ENCODE measurements at regions not wholly inside any gene's neighbourhood (a gene's known extent, or its start where the extent isn't known, plus 50 kb on each side); places are given as distances from the start of the nearest gene placed in this dataset.
A peak's percentile ranks its signal among the peaks of the same experiment; 100 is the strongest.
"Not testable (repeated sequence)": the region's sequence is repeated elsewhere in the genome, so short reads cannot be mapped to it uniquely, and the experiment has no call there.

- no CpG with 5 or more reads among the region's 78 CpGs for WGBS (ENCODE audit: low lambda C conversion rate)
- FAIRE-seq; H3K4me2 ChIP-seq (ENCODE audit: low read depth, low read length); H3K4me1 ChIP-seq (ENCODE audit: insufficient read depth, low read length); CTCF ChIA-PET (ENCODE audit: low intra/inter-chr PET ratio, low total read pairs); intact Hi-C loops (cut with micrococcal nuclease; ENCODE audit: unreplicated experiment); H4K20me1 ChIP-seq (ENCODE audit: insufficient read depth, low read length); H2AFZ ChIP-seq (ENCODE audit: low read length); H3K36me3 ChIP-seq (replicated peaks in 1 of 2; ENCODE audit: control insufficient read depth in 1 of 2, insufficient read depth in 2 of 2, low read length in 2 of 2); DNase-seq (ENCODE audit: low spot score); H3K27me3 ChIP-seq (ENCODE audit: control insufficient read depth in 1 of 2, insufficient read depth in 2 of 2, low read length in 2 of 2); H3K9ac ChIP-seq (ENCODE audit: insufficient read depth, low read depth, low read length); ATAC-seq; in situ Hi-C loops (cut with HindIII; ENCODE audit: extremely low pct_ligation_motif_present, low pct_unique_long_range_greater_than_20kb); H3K27ac ChIP-seq (ENCODE audit: extremely low read length, insufficient read depth, low read length); H3K9me3 ChIP-seq (ENCODE audit: low read length); POLR2A ChIA-PET; H3K79me2 ChIP-seq (ENCODE audit: insufficient read depth, low read length); BruUV-seq (replicated peaks): not testable (repeated sequence)
- H3K4me3 ChIP-seq (replicated peaks in 1 of 3; ENCODE audit: insufficient read depth in 1 of 3, low read depth in 2 of 3, low read length in 3 of 3): peak overlapping the region in 1 of 3 experiments; percentile 28; a peak in 3 of 6 replicates
- TF ChIP-seq HNRNPLL (IDR thresholded peaks at IDR 0.05; ENCODE audit: low read depth, low read length, poor library complexity, severe bottlenecking): peak; percentile 71
These were observed 73.7 kb upstream of the NBPF8 start for GRCh38 chr1:120340838-120341751.

- intact Hi-C loops (cut with micrococcal nuclease; ENCODE audit: unreplicated experiment); H3K27ac ChIP-seq (ENCODE audit: extremely low read length, insufficient read depth, low read length); H3K4me3 ChIP-seq (replicated peaks in 1 of 3; ENCODE audit: insufficient read depth in 1 of 3, low read depth in 2 of 3, low read length in 3 of 3); FAIRE-seq; H3K9ac ChIP-seq (ENCODE audit: insufficient read depth, low read depth, low read length); ATAC-seq; H4K20me1 ChIP-seq (ENCODE audit: insufficient read depth, low read length); DNase-seq (ENCODE audit: low spot score); H3K27me3 ChIP-seq (ENCODE audit: control insufficient read depth in 1 of 2, insufficient read depth in 2 of 2, low read length in 2 of 2); BruUV-seq (replicated peaks); H3K4me2 ChIP-seq (ENCODE audit: low read depth, low read length); H3K4me1 ChIP-seq (ENCODE audit: insufficient read depth, low read length); H3K36me3 ChIP-seq (replicated peaks in 1 of 2; ENCODE audit: control insufficient read depth in 1 of 2, insufficient read depth in 2 of 2, low read length in 2 of 2); in situ Hi-C loops (cut with HindIII; ENCODE audit: extremely low pct_ligation_motif_present, low pct_unique_long_range_greater_than_20kb); H2AFZ ChIP-seq (ENCODE audit: low read length); POLR2A ChIA-PET; H3K79me2 ChIP-seq (ENCODE audit: insufficient read depth, low read length); H3K9me3 ChIP-seq (ENCODE audit: low read length); CTCF ChIA-PET (ENCODE audit: low intra/inter-chr PET ratio, low total read pairs): not testable (repeated sequence)
- WGBS (ENCODE audit: low lambda C conversion rate): no CpG with 5 or more reads among the region's 2 CpGs
These were observed 99.1 kb upstream of the NBPF8 start for GRCh38 chr1:120315738-120316137.

GRCh38 chr1:120311930-120312329 is 102.9 kb upstream of the NBPF8 start:
- H3K79me2 ChIP-seq (ENCODE audit: insufficient read depth, low read length); H3K9me3 ChIP-seq (ENCODE audit: low read length); H3K9ac ChIP-seq (ENCODE audit: insufficient read depth, low read depth, low read length); POLR2A ChIA-PET; H3K4me3 ChIP-seq (replicated peaks in 1 of 3; ENCODE audit: insufficient read depth in 1 of 3, low read depth in 2 of 3, low read length in 3 of 3); intact Hi-C loops (cut with micrococcal nuclease; ENCODE audit: unreplicated experiment); CTCF ChIA-PET (ENCODE audit: low intra/inter-chr PET ratio, low total read pairs); H3K36me3 ChIP-seq (replicated peaks in 1 of 2; ENCODE audit: control insufficient read depth in 1 of 2, insufficient read depth in 2 of 2, low read length in 2 of 2); BruUV-seq (replicated peaks); H3K27ac ChIP-seq (ENCODE audit: extremely low read length, insufficient read depth, low read length); in situ Hi-C loops (cut with HindIII; ENCODE audit: extremely low pct_ligation_motif_present, low pct_unique_long_range_greater_than_20kb); H3K27me3 ChIP-seq (ENCODE audit: control insufficient read depth in 1 of 2, insufficient read depth in 2 of 2, low read length in 2 of 2); H2AFZ ChIP-seq (ENCODE audit: low read length); DNase-seq (ENCODE audit: low spot score); ATAC-seq; FAIRE-seq; H4K20me1 ChIP-seq (ENCODE audit: insufficient read depth, low read length); H3K4me1 ChIP-seq (ENCODE audit: insufficient read depth, low read length); H3K4me2 ChIP-seq (ENCODE audit: low read depth, low read length): not testable (repeated sequence)
- WGBS (ENCODE audit: low lambda C conversion rate): no CpG with 5 or more reads among the region's 2 CpGs

GRCh38 chr1:120308940-120309578 is 105.8 kb upstream of the NBPF8 start:
- BruUV-seq (replicated peaks); H3K9ac ChIP-seq (ENCODE audit: insufficient read depth, low read depth, low read length); H4K20me1 ChIP-seq (ENCODE audit: insufficient read depth, low read length); intact Hi-C loops (cut with micrococcal nuclease; ENCODE audit: unreplicated experiment); CTCF ChIA-PET (ENCODE audit: low intra/inter-chr PET ratio, low total read pairs); ATAC-seq; H3K4me3 ChIP-seq (replicated peaks in 1 of 3; ENCODE audit: insufficient read depth in 1 of 3, low read depth in 2 of 3, low read length in 3 of 3); DNase-seq (ENCODE audit: low spot score); H3K4me1 ChIP-seq (ENCODE audit: insufficient read depth, low read length); POLR2A ChIA-PET; H3K4me2 ChIP-seq (ENCODE audit: low read depth, low read length); H2AFZ ChIP-seq (ENCODE audit: low read length); H3K27me3 ChIP-seq (ENCODE audit: control insufficient read depth in 1 of 2, insufficient read depth in 2 of 2, low read length in 2 of 2); FAIRE-seq; H3K79me2 ChIP-seq (ENCODE audit: insufficient read depth, low read length); H3K36me3 ChIP-seq (replicated peaks in 1 of 2; ENCODE audit: control insufficient read depth in 1 of 2, insufficient read depth in 2 of 2, low read length in 2 of 2); H3K27ac ChIP-seq (ENCODE audit: extremely low read length, insufficient read depth, low read length); H3K9me3 ChIP-seq (ENCODE audit: low read length); in situ Hi-C loops (cut with HindIII; ENCODE audit: extremely low pct_ligation_motif_present, low pct_unique_long_range_greater_than_20kb): not testable (repeated sequence)
- no CpG with 5 or more reads among the region's 1 CpG for WGBS (ENCODE audit: low lambda C conversion rate)

Measured in HepG2 (cell line).